ENCODE measurements at regions not wholly inside any gene's neighbourhood (a gene's known extent, or its start where the extent isn't known, plus 50 kb on each side); places are given as distances from the start of the nearest gene placed in this dataset.

- Mint-ChIP-seq H3K27ac (ENCODE audit: unreplicated experiment) (peak overlapping the region; percentile 32), H3K4me3 (no peak overlapping the region), H3K27me3 (ENCODE audit: low read depth) (no peaks in the 10 kb centered on the region), H3K36me3 (ENCODE audit: low read depth) (no peaks in the 10 kb centered on the region), H3K4me1 (peaks cover 20% of the 10 kb centered on the region), H3K9me3 (peaks cover 2% of the 10 kb centered on the region)
- no peak for DNase-seq (ENCODE audit: low read depth, low spot score)
- TF ChIP-seq, protein P1, sequence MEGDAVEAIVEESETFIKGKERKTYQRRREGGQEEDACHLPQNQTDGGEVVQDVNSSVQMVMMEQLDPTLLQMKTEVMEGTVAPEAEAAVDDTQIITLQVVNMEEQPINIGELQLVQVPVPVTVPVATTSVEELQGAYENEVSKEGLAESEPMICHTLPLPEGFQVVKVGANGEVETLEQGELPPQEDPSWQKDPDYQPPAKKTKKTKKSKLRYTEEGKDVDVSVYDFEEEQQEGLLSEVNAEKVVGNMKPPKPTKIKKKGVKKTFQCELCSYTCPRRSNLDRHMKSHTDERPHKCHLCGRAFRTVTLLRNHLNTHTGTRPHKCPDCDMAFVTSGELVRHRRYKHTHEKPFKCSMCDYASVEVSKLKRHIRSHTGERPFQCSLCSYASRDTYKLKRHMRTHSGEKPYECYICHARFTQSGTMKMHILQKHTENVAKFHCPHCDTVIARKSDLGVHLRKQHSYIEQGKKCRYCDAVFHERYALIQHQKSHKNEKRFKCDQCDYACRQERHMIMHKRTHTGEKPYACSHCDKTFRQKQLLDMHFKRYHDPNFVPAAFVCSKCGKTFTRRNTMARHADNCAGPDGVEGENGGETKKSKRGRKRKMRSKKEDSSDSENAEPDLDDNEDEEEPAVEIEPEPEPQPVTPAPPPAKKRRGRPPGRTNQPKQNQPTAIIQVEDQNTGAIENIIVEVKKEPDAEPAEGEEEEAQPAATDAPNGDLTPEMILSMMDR (conservative IDR thresholded peaks at IDR 0.05), result no peak
Measured at GRCh38 chr17:62899361-62899760, 66.7 kb upstream of the TANC2 start.

- H3K9me3 Mint-ChIP-seq, result peaks cover 2% of the 10 kb centered on the region
- H3K27me3 Mint-ChIP-seq (ENCODE audit: low read depth), result no peaks in the 10 kb centered on the region
- no peak overlapping the region for H3K4me3 Mint-ChIP-seq
- no peaks in the 10 kb centered on the region for H3K36me3 Mint-ChIP-seq (ENCODE audit: low read depth)
- H3K27ac Mint-ChIP-seq (ENCODE audit: unreplicated experiment), result no peak overlapping the region
- DNase-seq (ENCODE audit: low read depth, low spot score), result no peak
- TF ChIP-seq, protein P1 (conservative IDR thresholded peaks at IDR 0.05), result no peak
- peaks cover 20% of the 10 kb centered on the region for H3K4me1 Mint-ChIP-seq
Measured at GRCh38 chr17:62898239-62898864, 67.7 kb upstream of the TANC2 start.

DNA sequence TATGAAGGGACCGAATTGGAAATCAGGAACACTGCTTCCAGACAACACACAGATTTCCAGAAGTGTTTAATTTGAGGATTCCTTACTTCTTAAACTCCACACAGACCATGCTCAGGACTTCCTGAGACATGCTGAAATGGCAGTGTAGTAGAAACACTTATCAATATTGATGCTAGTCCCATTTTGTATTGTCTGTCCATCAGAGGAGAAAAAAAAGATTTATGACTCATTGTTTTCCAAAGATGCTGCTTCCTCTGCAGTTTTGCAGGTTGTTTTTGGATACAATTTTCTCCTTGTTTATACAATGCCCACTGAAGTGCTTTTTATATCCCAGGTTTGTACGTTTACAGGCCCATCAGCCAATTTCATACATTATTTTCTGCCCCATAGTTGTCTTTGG, 68.3 kb upstream of the TANC2 start:
- TF ChIP-seq, protein P1 (conservative IDR thresholded peaks at IDR 0.05), result no peak
- Mint-ChIP-seq H3K27ac (ENCODE audit: unreplicated experiment) (no peak overlapping the region), H3K27me3 (ENCODE audit: low read depth) (no peaks in the 10 kb centered on the region), H3K36me3 (ENCODE audit: low read depth) (no peaks in the 10 kb centered on the region), H3K4me1 (peaks cover 22% of the 10 kb centered on the region), H3K9me3 (peaks cover 2% of the 10 kb centered on the region), H3K4me3 (no peak overlapping the region)
- no peak for DNase-seq (ENCODE audit: low read depth, low spot score)

DNA sequence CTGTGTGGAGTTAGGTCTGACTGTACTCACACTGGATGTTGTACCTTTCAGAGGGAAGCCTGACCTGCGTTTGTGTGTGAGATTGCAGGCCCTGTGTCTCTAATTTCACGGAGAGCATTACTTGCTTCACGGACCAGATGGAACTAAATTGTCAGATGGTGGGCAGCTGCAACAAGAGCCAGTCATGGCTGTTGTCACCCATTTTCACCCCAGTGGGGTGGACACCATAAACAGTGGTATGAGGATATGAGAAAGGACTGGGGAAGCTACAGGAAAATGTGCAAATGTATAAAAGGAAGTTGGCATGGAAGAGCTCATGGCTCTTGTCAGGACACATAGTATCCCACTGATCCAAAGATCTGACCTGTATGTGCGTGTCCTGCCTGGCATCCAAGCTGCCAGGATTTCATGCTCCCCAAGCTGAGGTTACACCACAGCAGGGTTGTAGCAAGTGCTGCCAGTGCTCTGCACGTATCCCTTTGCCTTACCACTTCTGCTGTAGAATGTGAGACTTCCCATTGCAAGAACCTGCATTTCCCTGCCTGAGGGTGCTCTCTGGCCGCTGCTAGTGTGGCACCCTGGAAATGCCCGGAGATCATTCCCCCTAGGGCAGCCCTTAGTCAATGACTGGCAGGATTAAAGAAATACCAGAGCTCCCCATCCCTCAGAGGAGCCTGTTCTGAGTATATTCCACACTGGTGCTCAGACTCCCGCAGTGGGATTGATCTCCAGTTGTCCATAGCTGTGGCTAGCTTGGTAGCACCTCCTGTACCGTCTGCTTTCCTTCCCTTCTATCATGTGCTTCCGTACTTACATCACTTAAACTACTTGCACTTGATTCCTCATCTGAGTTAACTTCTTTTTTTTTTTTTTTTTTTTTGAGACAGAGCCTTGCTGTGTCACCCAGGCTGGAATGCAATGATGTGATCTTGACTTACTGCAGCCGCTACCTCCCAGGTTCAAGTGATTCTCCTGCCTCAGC, 70.4 kb upstream of the TANC2 start:
- Mint-ChIP-seq H3K27me3 (ENCODE audit: low read depth) (no peaks in the 10 kb centered on the region), H3K9me3 (peaks cover 2% of the 10 kb centered on the region), H3K4me1 (peaks cover 36% of the 10 kb centered on the region), H3K36me3 (ENCODE audit: low read depth) (no peaks in the 10 kb centered on the region), H3K4me3 (no peak overlapping the region), H3K27ac (ENCODE audit: unreplicated experiment) (no peak overlapping the region)
- no peak for DNase-seq (ENCODE audit: low read depth, low spot score)
- TF ChIP-seq, protein P1 (conservative IDR thresholded peaks at IDR 0.05), result no peak

GRCh38 chr17:62892870-62893338, 73.1 kb upstream of the TANC2 start:
- DNase-seq (ENCODE audit: low read depth, low spot score), result no peak
- Mint-ChIP-seq H3K9me3 (peaks cover 6% of the 10 kb centered on the region), H3K27me3 (ENCODE audit: low read depth) (no peaks in the 10 kb centered on the region), H3K27ac (ENCODE audit: unreplicated experiment) (peak overlapping the region; percentile 90), H3K4me3 (peak overlapping the region; percentile 60), H3K4me1 (peaks cover 32% of the 10 kb centered on the region), H3K36me3 (ENCODE audit: low read depth) (no peaks in the 10 kb centered on the region)
- TF ChIP-seq, protein P1 (conservative IDR thresholded peaks at IDR 0.05), result no peak

Data from neural crest cell (in vitro differentiated cells).